HCT116 (cell line): ENCODE measurements at regions not wholly inside any gene's neighbourhood (a gene's known extent, or its start where the extent isn't known, plus 50 kb on each side); places are given as distances from the start of the nearest gene placed in this dataset.

Source experiments
- ATAC-seq: fragments of 200-7000 bp; cut with Tn5 transposase; 2 replicates; pipeline ENCODE4 v1.9.1; 2020; ENCODE audit warnings: mild to moderate bottlenecking, moderate library complexity
- BruUV-seq: library from RNA; stranded (reverse); fragments of 400-500 nt; replicated peaks from 2 replicates; lab custom pipeline; 2021; lab: Mats Ljungman, UMichigan
- CTCF ChIA-PET: fragments of 300-600 bp; sonication (Branson Sonifier 250); formaldehyde crosslinking; loops from one replicate; lab custom pipeline; 2021; ENCODE audit warnings: antibody characterized with exemption; lab: Charles Lee
- POLR2A ChIA-PET: fragments of 300-600, 350-600 bp; sonication (Branson Sonifier 250); formaldehyde crosslinking; loops from one replicate; lab custom pipeline; 2021; ENCODE audit warnings: antibody characterized with exemption; lab: Charles Lee
- RAD21 ChIA-PET, 2 experiments: fragments of 300-600 bp; sonication (Branson Sonifier 250); formaldehyde crosslinking; loops; one replicate each; lab custom pipeline; 2023; ENCODE audit warnings: low total read pairs in 2 of 2; ENCODE audit not compliant: uncharacterized antibody in 2 of 2, unreplicated experiment in 2 of 2, low non-redundant PET in 1 of 2; lab: Charles Lee
- DNase-seq: peaks from one replicate; pipeline ENCODE4 v3.0.0-alpha.2; 2010; ENCODE audit warnings: low read depth, low spot score
- H2AFZ ChIP-seq: fragments of 200-600 bp; shearing (Covaris generic), sonication (generic); 2 replicates; pipeline ENCODE4 v1.6.1; 2017; ENCODE audit warnings: low read depth, mixed run types, mixed read lengths, antibody characterized with exemption, low read length; ENCODE audit not compliant: poor library complexity, severe bottlenecking
- H3K27ac ChIP-seq: 2 replicates; pipeline ENCODE4 v1.5.1; 2012; ENCODE audit warnings: low read depth, low read length
- H3K27me3 ChIP-seq: fragments of 200-600 bp; sonication (generic); 2 replicates; pipeline ENCODE4 v1.6.1; 2016; ENCODE audit warnings: mixed run types, low read length, mixed read lengths; ENCODE audit not compliant: insufficient read depth
- H3K36me3 ChIP-seq, 2 experiments: fragments of 200-500 bp in 1 of 2; fragments of 200-600 bp in 1 of 2; sonication (Bioruptor generic) in 1 of 2; sonication (generic) in 1 of 2; 2 replicates each; pipeline versions ENCODE4 v1.5.1 to v1.6.1; 2014 to 2016; ENCODE audit warnings: low read length in 2 of 2, inconsistent platforms in 1 of 2, mixed read lengths in 1 of 2, mixed run types in 1 of 2; ENCODE audit not compliant: insufficient read depth in 2 of 2, control insufficient read depth in 1 of 2
- H3K4me1 ChIP-seq, 2 experiments: fragments of 200-600 bp in 1 of 2; sonication (generic) in 1 of 2; 2 replicates each; pipeline versions ENCODE4 v1.5.1 to v1.6.1; 2012 to 2017; ENCODE audit warnings: low read length in 2 of 2, inconsistent platforms in 1 of 2, mild to moderate bottlenecking in 1 of 2, mixed read lengths in 1 of 2, mixed run types in 1 of 2, moderate library complexity in 1 of 2; ENCODE audit not compliant: insufficient read depth in 2 of 2, control insufficient read depth in 1 of 2
- H3K4me2 ChIP-seq: fragments of 200-600 bp; sonication (generic); 2 replicates; pipeline ENCODE4 v1.6.1; 2017; ENCODE audit warnings: mixed run types, low read length, mixed read lengths
- H3K4me3 ChIP-seq, 2 experiments: fragments of 200-600 bp in 1 of 2; sonication (generic) in 1 of 2; replicated peaks in 1 of 2; 2 replicates each; pipeline ENCODE4 v1.5.1; 2011 to 2016; ENCODE audit warnings: low read length in 2 of 2, control low read depth in 1 of 2, low read depth in 1 of 2, mild to moderate bottlenecking in 1 of 2, mixed read lengths in 1 of 2, mixed run types in 1 of 2
- H3K79me2 ChIP-seq: fragments of 200-600 bp; sonication (generic); 2 replicates; pipeline ENCODE4 v1.6.1; 2017; ENCODE audit warnings: mild to moderate bottlenecking, mixed run types, low read length, moderate library complexity, mixed read lengths; ENCODE audit not compliant: insufficient read depth
- H3K9ac ChIP-seq: fragments of 200-600 bp; sonication (generic); 2 replicates; pipeline ENCODE4 v1.6.1; 2016; ENCODE audit warnings: low read length, mixed read lengths
- H3K9me2 ChIP-seq: fragments of 200-600 bp; sonication (generic), shearing (Covaris generic); 2 replicates; pipeline ENCODE4 v1.6.1; 2017; ENCODE audit warnings: mixed run types, mild to moderate bottlenecking, moderate library complexity; ENCODE audit not compliant: insufficient read depth
- H3K9me3 ChIP-seq, 2 experiments: fragments of 200-500 bp in 1 of 2; fragments of 200-600 bp in 1 of 2; sonication (Bioruptor generic) in 1 of 2; sonication (generic) in 1 of 2; 2 replicates each; pipeline ENCODE4 v1.6.1; 2014 to 2017; ENCODE audit warnings: low read length in 2 of 2, mixed read lengths in 2 of 2, inconsistent platforms in 1 of 2, low read depth in 1 of 2, mild to moderate bottlenecking in 1 of 2, mixed run types in 1 of 2, moderate library complexity in 1 of 2; ENCODE audit not compliant: control insufficient read depth in 1 of 2, insufficient read depth in 1 of 2
- H4K20me1 ChIP-seq: fragments of 200-600 bp; sonication (generic), shearing (Covaris generic); 2 replicates; pipeline ENCODE4 v1.6.1; 2017; ENCODE audit warnings: mixed run types, mild to moderate bottlenecking, moderate library complexity; ENCODE audit not compliant: insufficient read depth
- EGR1 ChIP-seq: IDR thresholded peaks from 2 replicates; pipeline ENCODE4 v1.6.1; 2012; ENCODE audit warnings: low read depth
- ELF1 ChIP-seq: IDR thresholded peaks from 2 replicates; pipeline ENCODE4 v1.6.1; 2012; ENCODE audit warnings: low read depth, borderline replicate concordance
- EZH2 ChIP-seq: fragments of 200-600 bp; sonication (generic); IDR thresholded peaks from 2 replicates; pipeline ENCODE4 v1.6.1; 2017; ENCODE audit warnings: antibody characterized with exemption, mixed run types
- EZH2phosphoT487 ChIP-seq: fragments of 200-600 bp; IDR thresholded peaks from 2 replicates; pipeline ENCODE4 v1.6.1; 2018; ENCODE audit warnings: antibody characterized with exemption, borderline replicate concordance
- FOSL1 ChIP-seq: IDR thresholded peaks from 2 replicates; pipeline ENCODE4 v1.6.1; 2012; ENCODE audit warnings: low read depth
- POLR2A ChIP-seq: IDR thresholded peaks from 2 replicates; pipeline ENCODE4 v1.7.0; 2011; ENCODE audit warnings: borderline replicate concordance; ENCODE audit not compliant: insufficient read depth, insufficient read length; ENCODE audit errors: extremely low read depth
- POLR2AphosphoS5 ChIP-seq: IDR thresholded peaks from 2 replicates; pipeline ENCODE4 v1.6.1; 2011; ENCODE audit warnings: mild to moderate bottlenecking, low read depth, low read length, moderate library complexity
- SIN3A ChIP-seq: IDR thresholded peaks from 2 replicates; pipeline ENCODE4 v1.6.1; 2012; ENCODE audit warnings: low read depth
- SP1 ChIP-seq: IDR thresholded peaks from 2 replicates; pipeline ENCODE4 v1.6.1; 2012; ENCODE audit warnings: low read depth
- ZFX ChIP-seq: fragments of 450-650 bp; IDR thresholded peaks from 2 replicates; pipeline ENCODE4 v1.6.1; 2017
- ZNF274 ChIP-seq: fragments of 200-500 bp; sonication (Bioruptor generic); IDR thresholded peaks from 2 replicates; pipeline ENCODE4 v1.6.1; 2014; ENCODE audit warnings: mild to moderate bottlenecking, low read depth, low read length, inconsistent platforms
- intact Hi-C: fragments of 100-400 bp; cut with micrococcal nuclease; formaldehyde crosslinking; loops from 2 replicates; pipeline ENCODE4 v1.10.0; 2022
- TF ChIP-seq, protein P1 (sequence below): IDR thresholded peaks from 2 replicates; pipeline ENCODE4 v1.6.1; 2012; ENCODE audit warnings: low read depth
- TF ChIP-seq, protein P2 (sequence below), 3 experiments: fragments of 200-600 bp in 1 of 3; sonication (generic) in 1 of 3; IDR thresholded peaks in 2 of 3; conservative IDR thresholded peaks in 1 of 3; 2 replicates each; pipeline ENCODE4 v1.5.1; 2012 to 2017; ENCODE audit warnings: low read depth in 2 of 3, low read length in 2 of 3, antibody characterized with exemption in 1 of 3, borderline replicate concordance in 1 of 3, control low read depth in 1 of 3, mild to moderate bottlenecking in 1 of 3, mixed read lengths in 1 of 3, mixed run types in 1 of 3, moderate library complexity in 1 of 3; ENCODE audit not compliant: insufficient read depth in 1 of 3

DNA sequence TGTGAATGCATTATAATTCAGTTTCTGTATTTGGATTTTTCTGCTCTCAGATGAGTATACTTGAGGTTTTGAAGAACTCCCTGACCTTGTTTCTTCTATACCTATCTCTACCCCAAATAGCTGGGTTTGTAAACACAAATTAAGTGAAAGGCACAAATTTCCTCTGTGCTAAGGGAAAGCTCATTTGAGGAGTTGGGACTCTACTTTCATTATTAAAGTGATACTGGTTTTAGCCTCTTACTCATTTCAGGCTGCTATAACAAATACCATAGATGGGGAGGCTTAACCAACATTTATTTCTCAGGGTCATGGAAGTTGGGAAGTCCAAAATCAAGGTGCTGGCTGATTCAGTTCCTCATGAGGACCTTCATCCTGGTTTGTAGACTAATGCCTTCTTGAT is 97.2 kb upstream of the ANKH start (continued):
- TF ChIP-seq, protein P1, sequence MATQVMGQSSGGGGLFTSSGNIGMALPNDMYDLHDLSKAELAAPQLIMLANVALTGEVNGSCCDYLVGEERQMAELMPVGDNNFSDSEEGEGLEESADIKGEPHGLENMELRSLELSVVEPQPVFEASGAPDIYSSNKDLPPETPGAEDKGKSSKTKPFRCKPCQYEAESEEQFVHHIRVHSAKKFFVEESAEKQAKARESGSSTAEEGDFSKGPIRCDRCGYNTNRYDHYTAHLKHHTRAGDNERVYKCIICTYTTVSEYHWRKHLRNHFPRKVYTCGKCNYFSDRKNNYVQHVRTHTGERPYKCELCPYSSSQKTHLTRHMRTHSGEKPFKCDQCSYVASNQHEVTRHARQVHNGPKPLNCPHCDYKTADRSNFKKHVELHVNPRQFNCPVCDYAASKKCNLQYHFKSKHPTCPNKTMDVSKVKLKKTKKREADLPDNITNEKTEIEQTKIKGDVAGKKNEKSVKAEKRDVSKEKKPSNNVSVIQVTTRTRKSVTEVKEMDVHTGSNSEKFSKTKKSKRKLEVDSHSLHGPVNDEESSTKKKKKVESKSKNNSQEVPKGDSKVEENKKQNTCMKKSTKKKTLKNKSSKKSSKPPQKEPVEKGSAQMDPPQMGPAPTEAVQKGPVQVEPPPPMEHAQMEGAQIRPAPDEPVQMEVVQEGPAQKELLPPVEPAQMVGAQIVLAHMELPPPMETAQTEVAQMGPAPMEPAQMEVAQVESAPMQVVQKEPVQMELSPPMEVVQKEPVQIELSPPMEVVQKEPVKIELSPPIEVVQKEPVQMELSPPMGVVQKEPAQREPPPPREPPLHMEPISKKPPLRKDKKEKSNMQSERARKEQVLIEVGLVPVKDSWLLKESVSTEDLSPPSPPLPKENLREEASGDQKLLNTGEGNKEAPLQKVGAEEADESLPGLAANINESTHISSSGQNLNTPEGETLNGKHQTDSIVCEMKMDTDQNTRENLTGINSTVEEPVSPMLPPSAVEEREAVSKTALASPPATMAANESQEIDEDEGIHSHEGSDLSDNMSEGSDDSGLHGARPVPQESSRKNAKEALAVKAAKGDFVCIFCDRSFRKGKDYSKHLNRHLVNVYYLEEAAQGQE, result no peak
- TF ChIP-seq EGR1 (no peak), SP1 (no peak), FOSL1 (no peak), ZNF274 (no peak), EZH2 (no peak), POLR2AphosphoS5 (no peak), EZH2phosphoT487 (no peak), SIN3A (no peak), ELF1 (no peak)
- TF ChIP-seq, protein P2, sequence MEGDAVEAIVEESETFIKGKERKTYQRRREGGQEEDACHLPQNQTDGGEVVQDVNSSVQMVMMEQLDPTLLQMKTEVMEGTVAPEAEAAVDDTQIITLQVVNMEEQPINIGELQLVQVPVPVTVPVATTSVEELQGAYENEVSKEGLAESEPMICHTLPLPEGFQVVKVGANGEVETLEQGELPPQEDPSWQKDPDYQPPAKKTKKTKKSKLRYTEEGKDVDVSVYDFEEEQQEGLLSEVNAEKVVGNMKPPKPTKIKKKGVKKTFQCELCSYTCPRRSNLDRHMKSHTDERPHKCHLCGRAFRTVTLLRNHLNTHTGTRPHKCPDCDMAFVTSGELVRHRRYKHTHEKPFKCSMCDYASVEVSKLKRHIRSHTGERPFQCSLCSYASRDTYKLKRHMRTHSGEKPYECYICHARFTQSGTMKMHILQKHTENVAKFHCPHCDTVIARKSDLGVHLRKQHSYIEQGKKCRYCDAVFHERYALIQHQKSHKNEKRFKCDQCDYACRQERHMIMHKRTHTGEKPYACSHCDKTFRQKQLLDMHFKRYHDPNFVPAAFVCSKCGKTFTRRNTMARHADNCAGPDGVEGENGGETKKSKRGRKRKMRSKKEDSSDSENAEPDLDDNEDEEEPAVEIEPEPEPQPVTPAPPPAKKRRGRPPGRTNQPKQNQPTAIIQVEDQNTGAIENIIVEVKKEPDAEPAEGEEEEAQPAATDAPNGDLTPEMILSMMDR (IDR thresholded peaks at IDR 0.05 in 2 of 3, conservative IDR thresholded peaks at IDR 0.05 in 1 of 3; ENCODE audit: borderline replicate concordance in 1 of 3, insufficient read depth in 1 of 3, low read depth in 2 of 3, low read length in 2 of 3), result no peak

DNA sequence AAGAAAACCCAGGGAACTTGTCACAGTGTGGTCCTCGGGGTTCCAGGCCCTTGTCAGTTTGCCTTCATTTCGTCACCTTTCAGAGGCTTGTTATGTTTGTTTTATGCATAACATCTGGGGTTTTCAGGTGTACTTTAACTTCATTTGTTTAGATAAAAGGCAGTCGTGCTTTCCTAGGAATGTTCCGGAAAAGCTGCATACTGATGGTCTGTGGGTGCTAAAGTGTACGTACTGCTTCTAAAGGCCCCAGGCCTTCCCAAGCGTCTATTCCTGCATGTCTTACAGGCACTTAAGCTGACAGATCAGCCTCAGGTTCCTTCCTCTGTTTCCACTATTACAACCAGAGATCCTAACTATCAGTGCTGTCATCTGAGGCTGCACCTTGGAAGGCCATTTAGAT is 95.6 kb upstream of the ANKH start:
- Histone ChIP-seq H4K20me1 (no peaks in the 10 kb centered on the region), H3K9me3 (no peaks in the 10 kb centered on the region), H3K9ac (no peak overlapping the region), H3K4me1 (no peaks in the 10 kb centered on the region), H3K79me2 (no peaks in the 10 kb centered on the region), H3K9me2 (no peaks in the 10 kb centered on the region), H3K4me2 (no peak overlapping the region), H3K4me3 (no peak overlapping the region), H3K36me3 (no peaks in the 10 kb centered on the region), H3K27ac (no peak overlapping the region), H2AFZ (no peak overlapping the region), H3K27me3 (no peaks in the 10 kb centered on the region)
- DNase-seq (no peak), ATAC-seq (no peak)
- CTCF ChIA-PET, result no interaction called here
- intact Hi-C loops, result no loop called here
- POLR2A ChIA-PET, result no interaction called here
- BruUV-seq, result no TSS peak
- RAD21 ChIA-PET, result no interaction called here
- TF ChIP-seq, protein P2 (IDR thresholded peaks at IDR 0.05 in 2 of 3, conservative IDR thresholded peaks at IDR 0.05 in 1 of 3; ENCODE audit: borderline replicate concordance in 1 of 3, insufficient read depth in 1 of 3, low read depth in 2 of 3, low read length in 2 of 3), result no peak
- TF ChIP-seq, protein P1, result no peak
- TF ChIP-seq ZFX, result no peak
- no peak for TF ChIP-seq POLR2AphosphoS5
- no peak for TF ChIP-seq SIN3A
- no peak for TF ChIP-seq EGR1
- TF ChIP-seq POLR2A, result no peak
